ENCODE measurements at regions not wholly inside any gene's neighbourhood (a gene's known extent, or its start where the extent isn't known, plus 50 kb on each side); places are given as distances from the start of the nearest gene placed in this dataset.

- no peak for TF ChIP-seq Cebpa-rat (IDR thresholded peaks at IDR 0.05)
- H3K27me3 ChIP-seq = no peaks in the 10 kb centered on the region
- H3K36me3 ChIP-seq = no peaks in the 10 kb centered on the region
- no peaks in the 10 kb centered on the region for H3K9me3 ChIP-seq
- H3K9ac ChIP-seq = no peak overlapping the region
- H4K20me1 ChIP-seq = no peaks in the 10 kb centered on the region
- no peak overlapping the region for H3K4me3 ChIP-seq
- H3K4me1 ChIP-seq = no peaks in the 10 kb centered on the region
- H3K4me2 ChIP-seq = no peak overlapping the region
- no peak overlapping the region for H3K27ac ChIP-seq
Observed at GRCh38 chr15:35654332-35654731, 108.4 kb upstream of the DPH6 start.

GRCh38 chr15:35657679-35658311 is 111.8 kb upstream of the DPH6 start:
- Histone ChIP-seq H4K20me1 (no peaks in the 10 kb centered on the region), H3K4me2 (no peak overlapping the region), H3K27me3 (no peaks in the 10 kb centered on the region), H3K36me3 (no peaks in the 10 kb centered on the region), H3K9me3 (no peaks in the 10 kb centered on the region), H3K9ac (no peak overlapping the region), H3K4me1 (no peaks in the 10 kb centered on the region), H3K4me3 (no peak overlapping the region), H3K27ac (no peak overlapping the region)
- no peak for TF ChIP-seq Cebpa-rat (IDR thresholded peaks at IDR 0.05)

- Histone ChIP-seq H3K4me3 (no peak overlapping the region), H3K36me3 (no peaks in the 10 kb centered on the region), H3K27ac (no peak overlapping the region), H4K20me1 (no peaks in the 10 kb centered on the region), H3K4me2 (no peak overlapping the region), H3K27me3 (no peaks in the 10 kb centered on the region), H3K4me1 (peaks cover 12% of the 10 kb centered on the region), H3K9me3 (no peaks in the 10 kb centered on the region), H3K9ac (no peak overlapping the region)
- TF ChIP-seq Cebpa-rat (IDR thresholded peaks at IDR 0.05) = no peak
Observed at GRCh38 chr15:35663956-35664355, 118.0 kb upstream of the DPH6 start.

GRCh38 chr15:35665896-35666536 is 120.1 kb upstream of the DPH6 start:
- H3K4me1 ChIP-seq = peaks cover 12% of the 10 kb centered on the region
- H3K9me3 ChIP-seq = no peaks in the 10 kb centered on the region
- no peaks in the 10 kb centered on the region for H4K20me1 ChIP-seq
- H3K4me3 ChIP-seq = no peak overlapping the region
- H3K36me3 ChIP-seq = no peaks in the 10 kb centered on the region
- no peaks in the 10 kb centered on the region for H3K27me3 ChIP-seq
- TF ChIP-seq Cebpa-rat (IDR thresholded peaks at IDR 0.05) = no peak
- H3K9ac ChIP-seq = no peak overlapping the region
- no peak overlapping the region for H3K27ac ChIP-seq
- H3K4me2 ChIP-seq = no peak overlapping the region

GRCh38 chr15:35667908-35668307 is 121.9 kb upstream of the DPH6 start:
- Histone ChIP-seq H3K4me3 (no peak overlapping the region), H3K9ac (no peak overlapping the region), H3K27me3 (no peaks in the 10 kb centered on the region), H3K36me3 (no peaks in the 10 kb centered on the region), H4K20me1 (no peaks in the 10 kb centered on the region), H3K27ac (no peak overlapping the region), H3K9me3 (no peaks in the 10 kb centered on the region), H3K4me2 (no peak overlapping the region), H3K4me1 (peaks cover 24% of the 10 kb centered on the region)
- TF ChIP-seq Cebpa-rat (IDR thresholded peaks at IDR 0.05) = no peak

- H3K36me3 ChIP-seq = no peaks in the 10 kb centered on the region
- H3K4me2 ChIP-seq = no peak overlapping the region
- TF ChIP-seq Cebpa-rat (IDR thresholded peaks at IDR 0.05) = no peak
- H3K9me3 ChIP-seq = no peaks in the 10 kb centered on the region
- H4K20me1 ChIP-seq = no peaks in the 10 kb centered on the region
- no peak overlapping the region for H3K4me3 ChIP-seq
- H3K27ac ChIP-seq = no peak overlapping the region
- no peak overlapping the region for H3K9ac ChIP-seq
- peaks cover 35% of the 10 kb centered on the region for H3K4me1 ChIP-seq
- H3K27me3 ChIP-seq = no peaks in the 10 kb centered on the region
Observed at GRCh38 chr15:35669021-35669420, 123.1 kb upstream of the DPH6 start.

GRCh38 chr15:35669432-35670045 is 123.6 kb upstream of the DPH6 start:
- no peak overlapping the region for H3K4me3 ChIP-seq
- H3K4me2 ChIP-seq = no peak overlapping the region
- H3K27me3 ChIP-seq = no peaks in the 10 kb centered on the region
- no peaks in the 10 kb centered on the region for H3K36me3 ChIP-seq
- no peak overlapping the region for H3K9ac ChIP-seq
- no peak for TF ChIP-seq Cebpa-rat (IDR thresholded peaks at IDR 0.05)
- H3K4me1 ChIP-seq = peaks cover 40% of the 10 kb centered on the region
- no peaks in the 10 kb centered on the region for H3K9me3 ChIP-seq
- H3K27ac ChIP-seq = no peak overlapping the region
- no peaks in the 10 kb centered on the region for H4K20me1 ChIP-seq

GRCh38 chr15:35671197-35671596 is 125.2 kb upstream of the DPH6 start:
- Histone ChIP-seq H3K4me2 (no peak overlapping the region), H3K9me3 (no peaks in the 10 kb centered on the region), H3K4me3 (no peak overlapping the region), H4K20me1 (no peaks in the 10 kb centered on the region), H3K9ac (no peak overlapping the region), H3K36me3 (no peaks in the 10 kb centered on the region), H3K4me1 (peaks cover 50% of the 10 kb centered on the region), H3K27ac (no peak overlapping the region), H3K27me3 (no peaks in the 10 kb centered on the region)
- no peak for TF ChIP-seq Cebpa-rat (IDR thresholded peaks at IDR 0.05)

GRCh38 chr15:35671981-35672380 is 126.0 kb upstream of the DPH6 start:
- Histone ChIP-seq H3K9ac (no peak overlapping the region), H3K4me3 (no peak overlapping the region), H3K27me3 (no peaks in the 10 kb centered on the region), H3K9me3 (no peaks in the 10 kb centered on the region), H3K4me1 (peaks cover 44% of the 10 kb centered on the region), H3K4me2 (peak overlapping the region; percentile 78), H3K27ac (no peak overlapping the region), H4K20me1 (no peaks in the 10 kb centered on the region), H3K36me3 (no peaks in the 10 kb centered on the region)
- TF ChIP-seq Cebpa-rat (IDR thresholded peaks at IDR 0.05) = no peak

GRCh38 chr15:35673093-35673684 is 127.2 kb upstream of the DPH6 start:
- H3K4me2 ChIP-seq = peak overlapping the region; percentile 78
- H3K36me3 ChIP-seq = no peaks in the 10 kb centered on the region
- peak overlapping the region; percentile 46 for H3K4me3 ChIP-seq
- H3K27ac ChIP-seq = peak overlapping the region; percentile 63
- no peak overlapping the region for H3K9ac ChIP-seq
- no peaks in the 10 kb centered on the region for H3K9me3 ChIP-seq
- no peak for TF ChIP-seq Cebpa-rat (IDR thresholded peaks at IDR 0.05)
- H4K20me1 ChIP-seq = no peaks in the 10 kb centered on the region
- no peaks in the 10 kb centered on the region for H3K27me3 ChIP-seq
- H3K4me1 ChIP-seq = peaks cover 38% of the 10 kb centered on the region
